ENCODE measurements at regions not wholly inside any gene's neighbourhood (a gene's known extent, or its start where the extent isn't known, plus 50 kb on each side); places are given as distances from the start of the nearest gene placed in this dataset.

DNA sequence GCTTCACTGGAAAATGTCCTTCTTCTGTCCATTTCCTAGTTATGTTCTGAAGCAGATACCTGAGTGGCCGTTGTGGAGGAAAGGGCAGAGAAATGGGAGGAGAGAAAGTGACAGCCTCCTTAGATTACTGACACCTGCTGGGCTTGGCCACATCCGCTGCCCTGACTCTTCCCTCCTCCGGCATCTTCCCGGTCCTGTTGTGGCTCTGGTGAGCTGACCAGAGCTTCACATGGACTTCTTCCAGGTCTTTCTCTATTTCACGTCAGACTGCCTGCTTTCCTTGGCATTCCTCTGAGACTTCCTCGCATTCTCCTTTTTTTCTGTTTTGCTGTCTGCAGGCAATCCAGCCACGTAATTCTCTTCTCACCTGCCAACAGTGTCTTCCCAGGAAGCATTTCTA, 138.7 kb upstream of the E2F8 start:
- no peaks in the 10 kb centered on the region for H3K4me1 ChIP-seq (ENCODE audit: insufficient read depth, low read length, poor library complexity, severe bottlenecking)
- POLR2A ChIA-PET (ENCODE audit: low non-redundant PET) = no interaction called here
- no TSS peak for BruUV-seq (replicated peaks)
- H3K9me3 ChIP-seq (ENCODE audit: low read depth, low read length, poor library complexity, severe bottlenecking) = no peaks in the 10 kb centered on the region
- CTCF ChIA-PET = no interaction called here
- TF ChIP-seq, protein P1, sequence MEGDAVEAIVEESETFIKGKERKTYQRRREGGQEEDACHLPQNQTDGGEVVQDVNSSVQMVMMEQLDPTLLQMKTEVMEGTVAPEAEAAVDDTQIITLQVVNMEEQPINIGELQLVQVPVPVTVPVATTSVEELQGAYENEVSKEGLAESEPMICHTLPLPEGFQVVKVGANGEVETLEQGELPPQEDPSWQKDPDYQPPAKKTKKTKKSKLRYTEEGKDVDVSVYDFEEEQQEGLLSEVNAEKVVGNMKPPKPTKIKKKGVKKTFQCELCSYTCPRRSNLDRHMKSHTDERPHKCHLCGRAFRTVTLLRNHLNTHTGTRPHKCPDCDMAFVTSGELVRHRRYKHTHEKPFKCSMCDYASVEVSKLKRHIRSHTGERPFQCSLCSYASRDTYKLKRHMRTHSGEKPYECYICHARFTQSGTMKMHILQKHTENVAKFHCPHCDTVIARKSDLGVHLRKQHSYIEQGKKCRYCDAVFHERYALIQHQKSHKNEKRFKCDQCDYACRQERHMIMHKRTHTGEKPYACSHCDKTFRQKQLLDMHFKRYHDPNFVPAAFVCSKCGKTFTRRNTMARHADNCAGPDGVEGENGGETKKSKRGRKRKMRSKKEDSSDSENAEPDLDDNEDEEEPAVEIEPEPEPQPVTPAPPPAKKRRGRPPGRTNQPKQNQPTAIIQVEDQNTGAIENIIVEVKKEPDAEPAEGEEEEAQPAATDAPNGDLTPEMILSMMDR (conservative IDR thresholded peaks at IDR 0.05; ENCODE audit: low read depth, low read length) = no peak
- no peak for TF ChIP-seq EZH2 (IDR thresholded peaks at IDR 0.05; ENCODE audit: borderline replicate concordance, low read depth, low read length, poor library complexity, severe bottlenecking)
- H3K27me3 ChIP-seq (replicated peaks; ENCODE audit: insufficient read depth, low read depth, low read length, poor library complexity) = peaks cover 27% of the 10 kb centered on the region
- H3K27ac ChIP-seq (ENCODE audit: low read depth, low read length, poor library complexity, severe bottlenecking) = no peak overlapping the region
- DNase-seq (ENCODE audit: low spot score) = no peak
- no peak overlapping the region for H3K4me3 ChIP-seq (ENCODE audit: low read depth, low read length, poor library complexity, severe bottlenecking)
- intact Hi-C loops (cut with micrococcal nuclease; ENCODE audit: unreplicated experiment) = no loop called here
- H3K36me3 ChIP-seq (ENCODE audit: insufficient read depth, low read length, poor library complexity, severe bottlenecking) = no peaks in the 10 kb centered on the region

DNA sequence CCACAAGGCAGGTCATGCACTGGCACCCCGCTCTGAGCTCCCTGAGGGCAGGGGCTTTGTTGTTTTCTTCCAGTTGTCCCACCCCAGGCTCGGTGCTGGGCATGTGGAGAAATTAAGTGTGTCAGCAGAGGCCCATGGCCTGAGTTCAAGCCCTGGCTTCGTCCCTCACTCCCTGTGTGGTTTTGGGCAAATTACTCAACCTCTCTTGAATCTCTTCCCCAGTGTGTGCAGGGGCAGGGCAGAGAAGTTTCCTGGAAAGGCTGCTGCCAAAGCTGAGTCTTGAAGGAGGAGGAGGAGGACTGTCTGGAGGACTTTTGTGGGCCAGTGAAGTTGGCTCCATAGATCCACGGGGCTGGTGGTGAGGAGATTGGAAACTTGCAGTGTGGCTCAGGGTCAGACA, 138.1 kb upstream of the E2F8 start:
- DNase-seq (ENCODE audit: low spot score) = no peak
- TF ChIP-seq, protein P1 (conservative IDR thresholded peaks at IDR 0.05; ENCODE audit: low read depth, low read length) = no peak
- no peak for TF ChIP-seq EZH2 (IDR thresholded peaks at IDR 0.05; ENCODE audit: borderline replicate concordance, low read depth, low read length, poor library complexity, severe bottlenecking)
- BruUV-seq (replicated peaks) = no TSS peak
- ChIA-PET CTCF (no interaction called here), POLR2A (ENCODE audit: low non-redundant PET) (no interaction called here)
- H3K27me3 ChIP-seq (replicated peaks; ENCODE audit: insufficient read depth, low read depth, low read length, poor library complexity) = peaks cover 21% of the 10 kb centered on the region
- no peaks in the 10 kb centered on the region for H3K36me3 ChIP-seq (ENCODE audit: insufficient read depth, low read length, poor library complexity, severe bottlenecking)
- H3K4me1 ChIP-seq (ENCODE audit: insufficient read depth, low read length, poor library complexity, severe bottlenecking) = no peaks in the 10 kb centered on the region
- intact Hi-C loops (cut with micrococcal nuclease; ENCODE audit: unreplicated experiment) = no loop called here
- H3K27ac ChIP-seq (ENCODE audit: low read depth, low read length, poor library complexity, severe bottlenecking) = no peak overlapping the region
- no peak overlapping the region for H3K4me3 ChIP-seq (ENCODE audit: low read depth, low read length, poor library complexity, severe bottlenecking)
- H3K9me3 ChIP-seq (ENCODE audit: low read depth, low read length, poor library complexity, severe bottlenecking) = no peaks in the 10 kb centered on the region

DNA sequence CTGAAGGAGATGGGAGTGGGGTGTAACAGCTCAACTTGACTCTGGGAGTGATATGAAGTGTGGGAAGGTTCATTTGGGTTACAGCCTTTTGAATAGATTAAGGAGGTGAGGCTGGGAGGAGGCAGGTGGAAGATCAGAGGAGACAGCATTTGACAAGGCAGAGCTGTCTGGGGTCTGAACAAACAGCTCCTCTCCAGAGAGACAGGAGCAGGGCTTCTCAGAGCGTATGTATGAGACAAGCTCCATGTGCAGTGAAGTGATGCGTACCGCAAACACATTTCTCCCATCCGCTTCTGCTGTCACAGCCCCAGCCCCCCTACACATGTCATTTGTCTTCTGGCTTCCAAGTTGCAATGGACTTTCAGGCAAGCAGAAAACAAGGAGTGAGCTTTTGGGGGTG, 137.1 kb upstream of the E2F8 start:
- Histone ChIP-seq H3K9me3 (ENCODE audit: low read depth, low read length, poor library complexity, severe bottlenecking) (no peaks in the 10 kb centered on the region), H3K4me3 (ENCODE audit: low read depth, low read length, poor library complexity, severe bottlenecking) (no peak overlapping the region), H3K27ac (ENCODE audit: low read depth, low read length, poor library complexity, severe bottlenecking) (no peak overlapping the region), H3K36me3 (ENCODE audit: insufficient read depth, low read length, poor library complexity, severe bottlenecking) (no peaks in the 10 kb centered on the region), H3K4me1 (ENCODE audit: insufficient read depth, low read length, poor library complexity, severe bottlenecking) (no peaks in the 10 kb centered on the region), H3K27me3 (replicated peaks; ENCODE audit: insufficient read depth, low read depth, low read length, poor library complexity) (peaks cover 14% of the 10 kb centered on the region)
- CTCF ChIA-PET = no interaction called here
- POLR2A ChIA-PET (ENCODE audit: low non-redundant PET) = no interaction called here
- intact Hi-C loops (cut with micrococcal nuclease; ENCODE audit: unreplicated experiment) = no loop called here
- TF ChIP-seq, protein P1 (conservative IDR thresholded peaks at IDR 0.05; ENCODE audit: low read depth, low read length) = no peak
- no peak for TF ChIP-seq EZH2 (IDR thresholded peaks at IDR 0.05; ENCODE audit: borderline replicate concordance, low read depth, low read length, poor library complexity, severe bottlenecking)
- no TSS peak for BruUV-seq (replicated peaks)
- no peak for DNase-seq (ENCODE audit: low spot score)

Measured in A673 (cell line).